GM18867 (cell line): ENCODE measurements at regions not wholly inside any gene's neighbourhood (a gene's known extent, or its start where the extent isn't known, plus 50 kb on each side); places are given as distances from the start of the nearest gene placed in this dataset.

Experiments
- ATAC-seq: cut with Tn5 transposase; IDR thresholded peaks from one replicate; pipeline ENCODE4 v1.9.1; 2021; ENCODE audit warnings: mild to moderate bottlenecking, moderate library complexity; ENCODE audit not compliant: unreplicated experiment

- no peak for ATAC-seq
Measured at GRCh38 chr4:141395919-141396318, 175.2 kb downstream of the ZNF330 start.

GRCh38 chr4:141402712-141403111 is 182.0 kb downstream of the ZNF330 start:
- no peak for ATAC-seq

- ATAC-seq = no peak
Measured at GRCh38 chr4:141403782-141404181, 183.1 kb downstream of the ZNF330 start.

- no peak for ATAC-seq
Measured at GRCh38 chr4:141406237-141406636, 185.5 kb downstream of the ZNF330 start.

- ATAC-seq = no peak
Measured at GRCh38 chr4:141409556-141409955, 188.9 kb downstream of the ZNF330 start.

- no peak for ATAC-seq
Measured at GRCh38 chr4:141410839-141411238, 190.1 kb downstream of the ZNF330 start.

GRCh38 chr4:141411936-141412335 is 191.2 kb downstream of the ZNF330 start:
- no peak for ATAC-seq

- ATAC-seq = no peak
Measured at GRCh38 chr4:141413366-141413765, 192.7 kb downstream of the ZNF330 start.

GRCh38 chr4:141415651-141416050 is 195.0 kb downstream of the ZNF330 start:
- ATAC-seq = no peak

- no peak for ATAC-seq
Measured at GRCh38 chr4:141416219-141416618, 195.5 kb downstream of the ZNF330 start.

GRCh38 chr4:141416677-141417363 is 196.1 kb downstream of the ZNF330 start:
- no peak for ATAC-seq

GRCh38 chr4:141417387-141417786 is 196.7 kb downstream of the ZNF330 start:
- ATAC-seq = no peak

- no peak for ATAC-seq
Measured at GRCh38 chr4:141425124-141425523, 204.4 kb downstream of the ZNF330 start.

- ATAC-seq = no peak
Measured at GRCh38 chr4:141427726-141428296, 207.1 kb downstream of the ZNF330 start.

- ATAC-seq = no peak
Measured at GRCh38 chr4:141429933-141430332, 206.4 kb upstream of the IL15 start.

- ATAC-seq = no peak
Measured at GRCh38 chr4:141430686-141431085, 205.7 kb upstream of the IL15 start.

- no peak for ATAC-seq
Measured at GRCh38 chr4:141432000-141432712, 204.2 kb upstream of the IL15 start.

GRCh38 chr4:141435446-141436225 is 200.7 kb upstream of the IL15 start:
- ATAC-seq = no peak

GRCh38 chr4:141439223-141439622 is 197.2 kb upstream of the IL15 start:
- ATAC-seq = no peak

GRCh38 chr4:141447761-141448160 is 188.6 kb upstream of the IL15 start:
- no peak for ATAC-seq

GRCh38 chr4:141448490-141448889 is 187.9 kb upstream of the IL15 start:
- ATAC-seq = no peak
